ENCODE measurements at regions not wholly inside any gene's neighbourhood (a gene's known extent, or its start where the extent isn't known, plus 50 kb on each side); places are given as distances from the start of the nearest gene placed in this dataset.

DNA sequence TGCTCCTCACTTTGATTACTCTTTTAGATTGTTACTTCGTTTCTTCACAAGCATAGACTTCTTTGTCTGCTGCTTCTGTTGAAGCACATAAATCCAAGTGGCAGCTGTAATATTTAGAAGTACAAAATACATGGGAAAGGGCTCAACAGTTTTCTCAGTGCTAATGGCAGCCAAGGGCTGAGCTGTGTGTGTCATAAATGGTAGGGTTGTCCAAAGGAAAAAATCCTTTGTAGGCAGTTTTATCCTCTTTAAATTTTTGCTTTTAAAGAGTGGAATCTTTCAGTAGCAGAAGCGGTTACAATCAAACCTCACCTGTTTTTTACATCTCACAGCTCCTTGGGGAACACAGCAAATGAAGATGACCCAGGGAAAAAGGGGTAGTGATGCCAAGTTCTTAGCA lies 650.8 kb downstream of the PLPP3 start:
- Histone ChIP-seq H3K27me3 (ENCODE audit: insufficient read depth, low read length) (no peaks in the 10 kb centered on the region), H3K27ac (ENCODE audit: low read depth, low read length, poor library complexity, severe bottlenecking) (no peak overlapping the region), H3K79me2 (ENCODE audit: insufficient read depth, low read length) (no peaks in the 10 kb centered on the region), H3K4me3 (ENCODE audit: low read depth, low read length, poor library complexity, severe bottlenecking) (no peak overlapping the region), H3K9me2 (ENCODE audit: low read depth, low read length) (no peaks in the 10 kb centered on the region), H3F3A (ENCODE audit: insufficient read depth, low read length) (no peaks in the 10 kb centered on the region), H4K20me1 (ENCODE audit: insufficient read depth, low read length) (no peaks in the 10 kb centered on the region), H3K9me3 (ENCODE audit: low read length) (no peaks in the 10 kb centered on the region), H3K9ac (ENCODE audit: low read length) (no peak overlapping the region), H3K4me2 (ENCODE audit: low read length) (no peak overlapping the region), H3K36me3 (ENCODE audit: insufficient read depth, low read length) (no peaks in the 10 kb centered on the region), H2AFZ (ENCODE audit: low read length) (no peak overlapping the region), H3K4me1 (ENCODE audit: insufficient read depth, low read length, severe bottlenecking) (no peaks in the 10 kb centered on the region)
- TF ChIP-seq, protein P1, sequence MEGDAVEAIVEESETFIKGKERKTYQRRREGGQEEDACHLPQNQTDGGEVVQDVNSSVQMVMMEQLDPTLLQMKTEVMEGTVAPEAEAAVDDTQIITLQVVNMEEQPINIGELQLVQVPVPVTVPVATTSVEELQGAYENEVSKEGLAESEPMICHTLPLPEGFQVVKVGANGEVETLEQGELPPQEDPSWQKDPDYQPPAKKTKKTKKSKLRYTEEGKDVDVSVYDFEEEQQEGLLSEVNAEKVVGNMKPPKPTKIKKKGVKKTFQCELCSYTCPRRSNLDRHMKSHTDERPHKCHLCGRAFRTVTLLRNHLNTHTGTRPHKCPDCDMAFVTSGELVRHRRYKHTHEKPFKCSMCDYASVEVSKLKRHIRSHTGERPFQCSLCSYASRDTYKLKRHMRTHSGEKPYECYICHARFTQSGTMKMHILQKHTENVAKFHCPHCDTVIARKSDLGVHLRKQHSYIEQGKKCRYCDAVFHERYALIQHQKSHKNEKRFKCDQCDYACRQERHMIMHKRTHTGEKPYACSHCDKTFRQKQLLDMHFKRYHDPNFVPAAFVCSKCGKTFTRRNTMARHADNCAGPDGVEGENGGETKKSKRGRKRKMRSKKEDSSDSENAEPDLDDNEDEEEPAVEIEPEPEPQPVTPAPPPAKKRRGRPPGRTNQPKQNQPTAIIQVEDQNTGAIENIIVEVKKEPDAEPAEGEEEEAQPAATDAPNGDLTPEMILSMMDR (IDR thresholded peaks at IDR 0.05; ENCODE audit: low read length): no peak
- TF ChIP-seq EZH2 (IDR thresholded peaks at IDR 0.05; ENCODE audit: borderline replicate concordance, low read length): no peak

DNA sequence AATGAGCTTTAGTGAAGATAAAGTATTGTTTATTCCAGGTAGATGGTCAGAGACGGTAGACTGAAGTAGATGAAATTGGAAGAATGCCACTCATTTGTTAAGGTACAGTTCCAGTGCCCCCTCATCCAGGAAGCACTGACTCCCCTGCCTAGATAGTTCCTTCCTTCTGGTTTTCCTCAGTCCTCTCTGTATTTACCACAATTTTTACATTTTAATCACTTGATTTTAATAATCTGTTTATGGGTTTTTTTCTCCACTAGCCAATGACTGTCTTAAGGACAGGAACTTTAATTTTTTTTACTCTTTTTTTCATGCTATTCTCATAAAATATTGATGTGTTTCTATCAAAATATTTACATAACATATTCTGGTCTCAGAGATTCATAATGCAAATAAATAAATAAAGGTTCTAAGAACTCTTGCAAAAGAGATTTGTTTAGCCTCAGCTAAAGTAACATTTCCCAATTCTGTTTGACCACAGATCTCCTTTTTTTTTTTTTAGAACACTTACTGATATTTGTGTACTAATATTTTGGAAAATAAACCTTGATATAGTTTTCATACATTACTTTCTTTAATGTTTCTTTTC lies 651.6 kb downstream of the PLPP3 start:
- no peaks in the 10 kb centered on the region for H3K36me3 ChIP-seq (ENCODE audit: insufficient read depth, low read length)
- H3K27me3 ChIP-seq (ENCODE audit: insufficient read depth, low read length): no peaks in the 10 kb centered on the region
- H3F3A ChIP-seq (ENCODE audit: insufficient read depth, low read length): no peaks in the 10 kb centered on the region
- no peaks in the 10 kb centered on the region for H3K9me2 ChIP-seq (ENCODE audit: low read depth, low read length)
- TF ChIP-seq, protein P1 (IDR thresholded peaks at IDR 0.05; ENCODE audit: low read length): no peak
- no peak for TF ChIP-seq EZH2 (IDR thresholded peaks at IDR 0.05; ENCODE audit: borderline replicate concordance, low read length)
- no peak overlapping the region for H3K27ac ChIP-seq (ENCODE audit: low read depth, low read length, poor library complexity, severe bottlenecking)
- H3K79me2 ChIP-seq (ENCODE audit: insufficient read depth, low read length): no peaks in the 10 kb centered on the region
- H3K4me3 ChIP-seq (ENCODE audit: low read depth, low read length, poor library complexity, severe bottlenecking): no peak overlapping the region
- H3K4me2 ChIP-seq (ENCODE audit: low read length): no peak overlapping the region
- no peaks in the 10 kb centered on the region for H4K20me1 ChIP-seq (ENCODE audit: insufficient read depth, low read length)
- H3K4me1 ChIP-seq (ENCODE audit: insufficient read depth, low read length, severe bottlenecking): no peaks in the 10 kb centered on the region
- H3K9me3 ChIP-seq (ENCODE audit: low read length): no peaks in the 10 kb centered on the region
- H3K9ac ChIP-seq (ENCODE audit: low read length): no peak overlapping the region
- no peak overlapping the region for H2AFZ ChIP-seq (ENCODE audit: low read length)

DNA sequence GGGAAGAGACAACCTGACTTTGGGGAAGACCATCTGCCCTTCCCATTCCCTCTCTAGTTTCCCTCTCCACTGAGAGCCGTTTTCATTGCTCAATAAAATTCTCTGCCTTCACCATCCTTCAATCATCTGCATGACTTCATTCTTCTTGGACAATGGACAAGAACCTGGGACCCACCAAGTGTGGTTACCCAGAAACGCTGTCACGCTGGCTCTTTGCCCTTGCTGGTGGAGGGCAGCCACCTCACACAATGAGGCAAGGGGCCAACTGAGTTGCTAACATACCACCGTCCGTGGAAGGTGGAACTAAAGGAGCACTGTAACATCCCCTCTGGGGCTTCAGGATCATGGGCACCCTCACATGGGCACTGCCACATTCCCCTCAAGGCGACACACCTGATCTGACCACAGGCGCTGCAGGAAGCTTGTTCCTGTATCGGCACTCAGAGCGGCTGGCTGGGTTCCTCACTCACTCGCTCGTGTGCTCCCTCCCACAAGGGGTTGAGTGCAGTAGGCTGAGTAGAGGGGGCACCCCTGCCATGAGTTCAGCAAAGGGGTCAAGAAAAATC lies 652.4 kb downstream of the PLPP3 start:
- no peak overlapping the region for H3K4me2 ChIP-seq (ENCODE audit: low read length)
- no peaks in the 10 kb centered on the region for H3K9me3 ChIP-seq (ENCODE audit: low read length)
- no peaks in the 10 kb centered on the region for H3K36me3 ChIP-seq (ENCODE audit: insufficient read depth, low read length)
- H3F3A ChIP-seq (ENCODE audit: insufficient read depth, low read length): no peaks in the 10 kb centered on the region
- H3K27me3 ChIP-seq (ENCODE audit: insufficient read depth, low read length): no peaks in the 10 kb centered on the region
- H3K27ac ChIP-seq (ENCODE audit: low read depth, low read length, poor library complexity, severe bottlenecking): no peak overlapping the region
- no peaks in the 10 kb centered on the region for H4K20me1 ChIP-seq (ENCODE audit: insufficient read depth, low read length)
- no peak overlapping the region for H3K4me3 ChIP-seq (ENCODE audit: low read depth, low read length, poor library complexity, severe bottlenecking)
- no peaks in the 10 kb centered on the region for H3K79me2 ChIP-seq (ENCODE audit: insufficient read depth, low read length)
- no peaks in the 10 kb centered on the region for H3K4me1 ChIP-seq (ENCODE audit: insufficient read depth, low read length, severe bottlenecking)
- no peaks in the 10 kb centered on the region for H3K9me2 ChIP-seq (ENCODE audit: low read depth, low read length)
- TF ChIP-seq, protein P1 (IDR thresholded peaks at IDR 0.05; ENCODE audit: low read length): no peak
- TF ChIP-seq EZH2 (IDR thresholded peaks at IDR 0.05; ENCODE audit: borderline replicate concordance, low read length): no peak
- H3K9ac ChIP-seq (ENCODE audit: low read length): no peak overlapping the region
- H2AFZ ChIP-seq (ENCODE audit: low read length): no peak overlapping the region
